ENCODE measurements at regions not wholly inside any gene's neighbourhood (a gene's known extent, or its start where the extent isn't known, plus 50 kb on each side); places are given as distances from the start of the nearest gene placed in this dataset.

GRCh38 chr7:8380130-8380529, 53.3 kb upstream of the NXPH1 start:
- DNase-seq (ENCODE audit: low read depth): no peak
- no peak for TF ChIP-seq CTCF (IDR thresholded peaks at IDR 0.05; ENCODE audit: insufficient read depth, low read length, poor library complexity, severe bottlenecking)
- no peaks in the 10 kb centered on the region for H3K36me3 ChIP-seq (ENCODE audit: control insufficient read depth, insufficient read depth, low read length)
- no peak overlapping the region for H3K4me3 ChIP-seq (ENCODE audit: low read depth, low read length)
- H3K27me3 ChIP-seq (ENCODE audit: control insufficient read depth, insufficient read depth, low read length): no peaks in the 10 kb centered on the region

GRCh38 chr7:8382004-8382730, 51.2 kb upstream of the NXPH1 start:
- no peak for DNase-seq (ENCODE audit: low read depth)
- H3K4me3 ChIP-seq (ENCODE audit: low read depth, low read length): no peak overlapping the region
- TF ChIP-seq CTCF (IDR thresholded peaks at IDR 0.05; ENCODE audit: insufficient read depth, low read length, poor library complexity, severe bottlenecking): no peak
- no peaks in the 10 kb centered on the region for H3K36me3 ChIP-seq (ENCODE audit: control insufficient read depth, insufficient read depth, low read length)
- no peaks in the 10 kb centered on the region for H3K27me3 ChIP-seq (ENCODE audit: control insufficient read depth, insufficient read depth, low read length)
